ENCODE measurements at regions not wholly inside any gene's neighbourhood (a gene's known extent, or its start where the extent isn't known, plus 50 kb on each side); places are given as distances from the start of the nearest gene placed in this dataset.

GRCh38 chr7:9846902-9847301, 1126.8 kb upstream of the PHF14 start:
- no peaks in the 10 kb centered on the region for H3K36me3 ChIP-seq
- H3K9me3 ChIP-seq: no peaks in the 10 kb centered on the region
- H3K4me3 ChIP-seq: no peak overlapping the region
- no peak overlapping the region for H3K27ac ChIP-seq
- DNase-seq (ENCODE audit: low spot score) (no peak), ATAC-seq (ENCODE audit: insufficient number of reproducible peaks, low FRiP score, low read depth) (no peak)
- H3K4me1 ChIP-seq (ENCODE audit: control insufficient read depth in 1 of 2, low read depth in 2 of 2): no peaks in the 10 kb centered on the region
- TF ChIP-seq, protein P1, sequence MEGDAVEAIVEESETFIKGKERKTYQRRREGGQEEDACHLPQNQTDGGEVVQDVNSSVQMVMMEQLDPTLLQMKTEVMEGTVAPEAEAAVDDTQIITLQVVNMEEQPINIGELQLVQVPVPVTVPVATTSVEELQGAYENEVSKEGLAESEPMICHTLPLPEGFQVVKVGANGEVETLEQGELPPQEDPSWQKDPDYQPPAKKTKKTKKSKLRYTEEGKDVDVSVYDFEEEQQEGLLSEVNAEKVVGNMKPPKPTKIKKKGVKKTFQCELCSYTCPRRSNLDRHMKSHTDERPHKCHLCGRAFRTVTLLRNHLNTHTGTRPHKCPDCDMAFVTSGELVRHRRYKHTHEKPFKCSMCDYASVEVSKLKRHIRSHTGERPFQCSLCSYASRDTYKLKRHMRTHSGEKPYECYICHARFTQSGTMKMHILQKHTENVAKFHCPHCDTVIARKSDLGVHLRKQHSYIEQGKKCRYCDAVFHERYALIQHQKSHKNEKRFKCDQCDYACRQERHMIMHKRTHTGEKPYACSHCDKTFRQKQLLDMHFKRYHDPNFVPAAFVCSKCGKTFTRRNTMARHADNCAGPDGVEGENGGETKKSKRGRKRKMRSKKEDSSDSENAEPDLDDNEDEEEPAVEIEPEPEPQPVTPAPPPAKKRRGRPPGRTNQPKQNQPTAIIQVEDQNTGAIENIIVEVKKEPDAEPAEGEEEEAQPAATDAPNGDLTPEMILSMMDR (IDR thresholded peaks at IDR 0.05): no peak
- H3K27me3 ChIP-seq (replicated peaks; ENCODE audit: insufficient read depth): no peaks in the 10 kb centered on the region

- Histone ChIP-seq H3K27me3 (replicated peaks; ENCODE audit: insufficient read depth) (no peaks in the 10 kb centered on the region), H3K9me3 (no peaks in the 10 kb centered on the region), H3K36me3 (no peaks in the 10 kb centered on the region), H3K27ac (no peak overlapping the region), H3K4me3 (no peak overlapping the region), H3K4me1 (ENCODE audit: control insufficient read depth in 1 of 2, low read depth in 2 of 2) (no peaks in the 10 kb centered on the region)
- DNase-seq (ENCODE audit: low spot score) (no peak), ATAC-seq (ENCODE audit: insufficient number of reproducible peaks, low FRiP score, low read depth) (no peak)
- TF ChIP-seq, protein P1 (IDR thresholded peaks at IDR 0.05): no peak
Observed at GRCh38 chr7:9854605-9855004, 1119.1 kb upstream of the PHF14 start.

- Histone ChIP-seq H3K36me3 (no peaks in the 10 kb centered on the region), H3K27me3 (replicated peaks; ENCODE audit: insufficient read depth) (no peaks in the 10 kb centered on the region), H3K4me1 (ENCODE audit: control insufficient read depth in 1 of 2, low read depth in 2 of 2) (no peaks in the 10 kb centered on the region), H3K27ac (no peak overlapping the region), H3K9me3 (no peaks in the 10 kb centered on the region), H3K4me3 (no peak overlapping the region)
- TF ChIP-seq, protein P1 (IDR thresholded peaks at IDR 0.05): no peak
- ATAC-seq (ENCODE audit: insufficient number of reproducible peaks, low FRiP score, low read depth) (no peak), DNase-seq (ENCODE audit: low spot score) (no peak)
Observed at GRCh38 chr7:9856668-9857067, 1117.0 kb upstream of the PHF14 start.

DNA sequence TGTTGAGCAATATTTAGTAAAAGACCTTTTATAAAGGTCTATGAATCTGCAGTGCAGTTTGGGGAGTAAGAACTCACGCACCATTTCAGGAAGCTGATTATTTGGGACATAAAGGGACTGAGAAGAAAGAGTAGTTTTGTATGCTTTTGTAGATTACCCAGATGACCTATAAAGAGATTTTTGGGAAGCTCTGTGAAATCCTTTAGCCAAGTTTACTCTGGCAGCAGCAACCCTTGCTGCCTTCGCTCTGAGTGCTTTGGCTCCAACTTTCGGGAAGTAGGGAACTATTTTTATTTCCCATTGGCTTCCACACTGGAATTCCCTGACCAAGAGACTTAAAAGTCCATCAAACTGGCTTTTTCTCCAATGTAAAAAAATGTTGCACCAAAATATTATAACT, 1110.1 kb upstream of the PHF14 start:
- TF ChIP-seq, protein P1 (IDR thresholded peaks at IDR 0.05): no peak
- DNase-seq (ENCODE audit: low spot score): no peak
- H3K27ac ChIP-seq: no peak overlapping the region
- no peaks in the 10 kb centered on the region for H3K27me3 ChIP-seq (replicated peaks; ENCODE audit: insufficient read depth)
- no peaks in the 10 kb centered on the region for H3K9me3 ChIP-seq
- no peaks in the 10 kb centered on the region for H3K36me3 ChIP-seq
- H3K4me1 ChIP-seq (ENCODE audit: control insufficient read depth in 1 of 2, low read depth in 2 of 2): peaks cover 0 to 4% of the 10 kb centered on the region in 2 donors
- no peak overlapping the region for H3K4me3 ChIP-seq
- ATAC-seq (ENCODE audit: insufficient number of reproducible peaks, low FRiP score, low read depth): no peak

GRCh38 chr7:9869151-9869550, 1104.5 kb upstream of the PHF14 start:
- Histone ChIP-seq H3K36me3 (no peaks in the 10 kb centered on the region), H3K4me3 (no peak overlapping the region), H3K4me1 (ENCODE audit: control insufficient read depth in 1 of 2, low read depth in 2 of 2) (no peaks in the 10 kb centered on the region), H3K9me3 (no peaks in the 10 kb centered on the region), H3K27me3 (replicated peaks; ENCODE audit: insufficient read depth) (no peaks in the 10 kb centered on the region), H3K27ac (no peak overlapping the region)
- ATAC-seq (ENCODE audit: insufficient number of reproducible peaks, low FRiP score, low read depth) (no peak), DNase-seq (ENCODE audit: low spot score) (no peak)
- TF ChIP-seq, protein P1 (IDR thresholded peaks at IDR 0.05): no peak

Data from thoracic aorta (tissue), 2 donors.